ENCODE measurements at regions not wholly inside any gene's neighbourhood (a gene's known extent, or its start where the extent isn't known, plus 50 kb on each side); places are given as distances from the start of the nearest gene placed in this dataset.
"Not testable (repeated sequence)": the region's sequence is repeated elsewhere in the genome, so short reads cannot be mapped to it uniquely, and the experiment has no call there.

GRCh38 chr1:157310401-157310800 is 172.2 kb upstream of the ETV3 start:
- H3K27ac Mint-ChIP-seq, result no peak overlapping the region
- H3K27me3 Mint-ChIP-seq (ENCODE audit: low read depth), result peaks cover 4% of the 10 kb centered on the region
- H3K4me1 Mint-ChIP-seq (ENCODE audit: low read depth), result no peaks in the 10 kb centered on the region
- DNase-seq (ENCODE audit: low spot score), result no peak
- intact Hi-C loops (cut with micrococcal nuclease), result no loop called here
- H3K9me3 Mint-ChIP-seq, result no peaks in the 10 kb centered on the region
- no peaks in the 10 kb centered on the region for H3K36me3 Mint-ChIP-seq (ENCODE audit: low read depth)
- H3K4me3 Mint-ChIP-seq (ENCODE audit: low read depth), result no peak overlapping the region

DNA sequence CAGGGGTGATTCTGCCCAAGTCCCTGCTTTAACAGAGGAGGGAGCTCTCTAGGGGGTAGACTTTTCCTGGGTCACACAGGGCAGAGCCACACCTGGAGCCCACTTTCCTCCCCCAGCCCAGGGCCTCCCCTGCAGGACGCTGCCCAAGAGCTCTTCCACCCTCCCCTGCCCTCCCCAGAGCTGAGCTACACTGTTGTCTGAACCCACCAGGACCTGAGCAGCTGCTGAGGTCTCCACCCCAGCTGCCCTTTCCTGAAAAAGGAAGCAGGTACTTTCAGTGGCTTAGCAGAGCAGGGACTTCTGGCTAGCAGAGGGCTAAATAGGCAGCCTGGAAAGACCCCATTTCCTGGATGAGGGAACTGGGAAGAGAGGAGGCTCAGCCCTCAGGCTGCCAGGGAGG is 169.3 kb upstream of the ETV3 start:
- H3K27ac Mint-ChIP-seq, result no peak overlapping the region
- no peak overlapping the region for H3K4me3 Mint-ChIP-seq (ENCODE audit: low read depth)
- no peaks in the 10 kb centered on the region for H3K36me3 Mint-ChIP-seq (ENCODE audit: low read depth)
- H3K9me3 Mint-ChIP-seq, result no peaks in the 10 kb centered on the region
- H3K27me3 Mint-ChIP-seq (ENCODE audit: low read depth), result peaks cover 4% of the 10 kb centered on the region
- intact Hi-C loops (cut with micrococcal nuclease), result no loop called here
- H3K4me1 Mint-ChIP-seq (ENCODE audit: low read depth), result no peaks in the 10 kb centered on the region
- DNase-seq (ENCODE audit: low spot score), result no peak

DNA sequence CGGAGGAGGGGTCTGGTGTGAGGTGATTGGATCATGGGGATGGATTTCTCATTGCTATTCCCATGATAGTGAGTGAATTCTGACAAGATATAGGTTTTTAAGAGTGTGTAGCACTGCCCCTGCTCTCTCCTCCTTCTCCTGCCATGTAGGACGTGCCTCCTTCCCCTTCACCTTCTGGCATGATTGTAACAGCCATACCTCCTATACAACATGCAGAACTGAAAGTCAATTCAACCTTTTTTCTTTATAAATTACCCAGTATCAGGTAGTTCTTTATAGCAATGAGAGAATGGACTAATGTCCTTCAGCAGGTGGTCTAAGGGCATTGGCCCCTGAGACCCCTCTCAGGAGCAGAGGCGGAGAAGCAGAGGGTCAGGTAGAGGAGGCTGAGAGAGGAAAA is 168.7 kb upstream of the ETV3 start:
- no peaks in the 10 kb centered on the region for H3K4me1 Mint-ChIP-seq (ENCODE audit: low read depth)
- H3K27ac Mint-ChIP-seq, result no peak overlapping the region
- DNase-seq (ENCODE audit: low spot score), result no peak
- no peak overlapping the region for H3K4me3 Mint-ChIP-seq (ENCODE audit: low read depth)
- H3K27me3 Mint-ChIP-seq (ENCODE audit: low read depth), result peaks cover 4% of the 10 kb centered on the region
- H3K36me3 Mint-ChIP-seq (ENCODE audit: low read depth), result no peaks in the 10 kb centered on the region
- H3K9me3 Mint-ChIP-seq, result no peaks in the 10 kb centered on the region
- intact Hi-C loops (cut with micrococcal nuclease), result no loop called here

GRCh38 chr1:157304271-157304670 is 166.1 kb upstream of the ETV3 start:
- Mint-ChIP-seq H3K9me3 (no peaks in the 10 kb centered on the region), H3K4me1 (ENCODE audit: low read depth) (no peaks in the 10 kb centered on the region), H3K4me3 (ENCODE audit: low read depth) (no peak overlapping the region), H3K27ac (no peak overlapping the region), H3K36me3 (ENCODE audit: low read depth) (no peaks in the 10 kb centered on the region), H3K27me3 (ENCODE audit: low read depth) (peaks cover 2% of the 10 kb centered on the region)
- no peak for DNase-seq (ENCODE audit: low spot score)
- intact Hi-C loops (cut with micrococcal nuclease), result no loop called here

DNA sequence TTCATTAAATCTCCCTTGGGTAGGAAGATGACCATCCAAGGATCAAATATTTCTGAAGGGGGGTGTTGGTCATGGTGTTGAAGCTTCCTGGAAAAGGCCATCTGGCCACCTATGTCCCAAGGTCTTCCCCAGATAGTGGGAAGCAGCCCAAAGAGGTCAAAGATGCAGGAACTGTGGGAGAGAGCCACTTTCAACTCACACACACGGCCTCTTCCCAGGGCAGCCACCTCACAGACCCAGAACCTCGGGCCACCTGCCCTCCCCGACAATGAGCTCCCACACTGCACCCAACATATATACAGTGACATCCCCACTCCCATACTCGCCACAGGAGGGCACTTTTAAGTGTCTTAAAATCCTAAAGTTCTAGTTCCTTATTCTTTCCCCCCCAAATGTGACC is 164.5 kb upstream of the ETV3 start:
- intact Hi-C loops (cut with micrococcal nuclease), result no loop called here
- no peaks in the 10 kb centered on the region for H3K4me1 Mint-ChIP-seq (ENCODE audit: low read depth)
- H3K9me3 Mint-ChIP-seq, result no peaks in the 10 kb centered on the region
- H3K27ac Mint-ChIP-seq, result no peak overlapping the region
- no peaks in the 10 kb centered on the region for H3K36me3 Mint-ChIP-seq (ENCODE audit: low read depth)
- no peak for DNase-seq (ENCODE audit: low spot score)
- H3K4me3 Mint-ChIP-seq (ENCODE audit: low read depth), result no peak overlapping the region
- H3K27me3 Mint-ChIP-seq (ENCODE audit: low read depth), result peaks cover 2% of the 10 kb centered on the region

- Mint-ChIP-seq H3K4me3 (ENCODE audit: low read depth) (no peak overlapping the region), H3K36me3 (ENCODE audit: low read depth) (no peaks in the 10 kb centered on the region), H3K9me3 (no peaks in the 10 kb centered on the region), H3K4me1 (ENCODE audit: low read depth) (no peaks in the 10 kb centered on the region), H3K27me3 (ENCODE audit: low read depth) (peaks cover 4% of the 10 kb centered on the region), H3K27ac (no peak overlapping the region)
- intact Hi-C loops (cut with micrococcal nuclease), result no loop called here
- DNase-seq (ENCODE audit: low spot score), result no peak
Measured at GRCh38 chr1:157302199-157302497, 164.0 kb upstream of the ETV3 start.

DNA sequence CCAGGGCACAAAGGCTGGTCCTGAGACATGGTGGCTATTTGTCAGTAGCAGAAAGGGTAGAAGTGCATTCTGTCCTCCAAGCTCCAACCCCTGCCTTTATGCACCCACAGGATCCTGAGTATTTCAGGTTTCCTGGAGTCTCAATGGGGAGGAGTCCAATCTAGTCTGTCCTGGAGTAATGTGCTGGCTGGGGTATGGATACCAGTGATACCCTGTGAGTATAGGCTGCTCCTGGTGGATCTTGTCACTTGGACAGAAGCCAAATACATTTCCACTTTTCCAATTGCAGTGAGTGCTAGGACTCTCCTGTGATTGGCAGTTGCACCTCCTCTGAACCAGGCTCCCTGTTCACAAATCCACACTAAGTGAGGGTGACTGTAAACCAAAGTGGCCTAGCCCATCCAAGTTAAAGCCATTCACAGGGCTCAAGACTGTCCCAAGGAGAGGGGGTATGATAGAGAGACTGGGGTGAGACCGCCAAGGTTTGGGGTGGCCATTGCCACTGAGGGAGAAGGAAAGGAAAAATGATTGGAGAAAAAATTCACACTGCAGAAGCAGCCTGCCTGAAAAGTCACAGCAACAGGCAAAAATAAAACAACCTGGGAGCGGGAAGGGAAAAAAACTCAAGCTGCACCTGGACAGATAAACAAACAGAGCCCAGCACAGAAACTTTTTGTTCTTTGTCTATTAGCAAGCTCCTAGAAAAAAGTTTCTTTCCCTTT is 163.4 kb upstream of the ETV3 start:
- no peaks in the 10 kb centered on the region for H3K36me3 Mint-ChIP-seq (ENCODE audit: low read depth)
- H3K4me1 Mint-ChIP-seq (ENCODE audit: low read depth), result no peaks in the 10 kb centered on the region
- no peak for DNase-seq (ENCODE audit: low spot score)
- H3K27me3 Mint-ChIP-seq (ENCODE audit: low read depth), result peaks cover 8% of the 10 kb centered on the region
- no peak overlapping the region for H3K4me3 Mint-ChIP-seq (ENCODE audit: low read depth)
- intact Hi-C loops (cut with micrococcal nuclease), result no loop called here
- no peak overlapping the region for H3K27ac Mint-ChIP-seq
- no peaks in the 10 kb centered on the region for H3K9me3 Mint-ChIP-seq

DNA sequence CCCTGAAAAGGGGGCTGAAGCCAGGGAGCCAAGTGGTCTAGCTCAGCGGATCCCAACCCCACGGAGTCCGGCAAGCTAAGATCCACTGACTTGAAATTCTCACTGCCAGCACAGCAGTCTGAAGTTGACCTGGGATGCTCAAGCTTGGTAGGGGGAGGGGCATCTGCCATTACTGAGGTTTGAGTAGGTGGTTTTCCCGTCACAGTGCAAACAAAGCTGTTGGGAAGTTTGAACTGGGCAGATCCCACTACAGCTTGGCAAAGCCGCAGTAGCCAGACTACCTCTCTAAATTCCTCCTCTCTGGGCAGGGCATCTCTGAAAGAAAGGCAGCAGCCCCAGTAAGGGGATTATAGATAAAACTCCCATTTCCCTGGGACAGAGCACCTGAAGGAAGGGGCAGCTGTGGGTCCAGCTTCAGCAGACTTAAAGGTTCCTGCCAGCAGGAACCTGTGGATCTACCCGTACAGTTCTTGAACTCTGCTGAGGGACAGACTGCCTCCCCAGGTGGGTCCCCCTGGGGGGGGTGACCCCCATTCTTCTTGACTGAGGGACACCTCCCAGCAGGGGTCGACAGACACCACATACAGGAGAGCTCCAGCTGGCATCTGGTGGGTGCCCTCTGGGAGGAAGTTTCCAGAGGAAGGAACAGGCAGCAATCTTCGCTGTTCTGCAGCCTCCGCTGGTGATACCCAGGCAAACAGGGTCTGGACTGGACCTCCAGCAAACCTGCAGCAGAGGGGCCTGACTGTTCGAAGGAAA is 156.4 kb upstream of the ETV3 start:
- DNase-seq (ENCODE audit: low spot score); H3K9me3 Mint-ChIP-seq; H3K4me3 Mint-ChIP-seq (ENCODE audit: low read depth); H3K36me3 Mint-ChIP-seq (ENCODE audit: low read depth); intact Hi-C loops (cut with micrococcal nuclease); H3K27ac Mint-ChIP-seq; H3K4me1 Mint-ChIP-seq (ENCODE audit: low read depth): not testable (repeated sequence)
- peaks cover 24% of the 10 kb centered on the region for H3K27me3 Mint-ChIP-seq (ENCODE audit: low read depth)

GRCh38 chr1:157292809-157293564 is 154.8 kb upstream of the ETV3 start:
- Mint-ChIP-seq H3K27ac (no peak overlapping the region), H3K4me1 (ENCODE audit: low read depth) (no peaks in the 10 kb centered on the region), H3K9me3 (no peaks in the 10 kb centered on the region), H3K4me3 (ENCODE audit: low read depth) (no peak overlapping the region), H3K27me3 (ENCODE audit: low read depth) (peaks cover 22% of the 10 kb centered on the region), H3K36me3 (ENCODE audit: low read depth) (no peaks in the 10 kb centered on the region)
- no peak for DNase-seq (ENCODE audit: low spot score)
- intact Hi-C loops (cut with micrococcal nuclease), result no loop called here

GRCh38 chr1:157292302-157292701 is 154.1 kb upstream of the ETV3 start:
- H3K36me3 Mint-ChIP-seq (ENCODE audit: low read depth), result no peaks in the 10 kb centered on the region
- no peak for DNase-seq (ENCODE audit: low spot score)
- peaks cover 21% of the 10 kb centered on the region for H3K27me3 Mint-ChIP-seq (ENCODE audit: low read depth)
- no peaks in the 10 kb centered on the region for H3K9me3 Mint-ChIP-seq
- no peak overlapping the region for H3K4me3 Mint-ChIP-seq (ENCODE audit: low read depth)
- no peak overlapping the region for H3K27ac Mint-ChIP-seq
- intact Hi-C loops (cut with micrococcal nuclease), result no loop called here
- H3K4me1 Mint-ChIP-seq (ENCODE audit: low read depth), result no peaks in the 10 kb centered on the region

DNA sequence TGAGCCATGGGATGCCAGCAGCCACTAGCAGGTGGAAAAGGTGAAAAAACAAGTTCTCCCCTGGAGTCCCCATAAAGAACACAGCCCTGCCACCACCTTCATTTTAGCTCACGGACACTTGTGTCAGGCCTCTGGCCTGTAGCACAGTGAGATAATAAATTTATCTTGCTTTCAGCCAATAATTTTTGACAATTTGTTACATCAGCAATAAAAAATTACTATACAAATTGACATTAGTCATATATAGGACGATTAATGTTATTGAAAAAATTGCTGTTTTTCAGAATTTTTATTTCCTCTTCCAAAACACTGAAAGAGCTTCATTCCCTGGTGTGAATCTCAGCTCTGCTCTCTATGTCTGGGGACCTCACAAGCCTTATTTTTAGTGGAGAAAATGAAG is 152.9 kb upstream of the ETV3 start:
- H3K27me3 Mint-ChIP-seq (ENCODE audit: low read depth), result peaks cover 15% of the 10 kb centered on the region
- H3K9me3 Mint-ChIP-seq, result no peaks in the 10 kb centered on the region
- intact Hi-C loops (cut with micrococcal nuclease), result no loop called here
- H3K36me3 Mint-ChIP-seq (ENCODE audit: low read depth), result no peaks in the 10 kb centered on the region
- no peak overlapping the region for H3K4me3 Mint-ChIP-seq (ENCODE audit: low read depth)
- H3K27ac Mint-ChIP-seq, result no peak overlapping the region
- DNase-seq (ENCODE audit: low spot score), result no peak
- no peaks in the 10 kb centered on the region for H3K4me1 Mint-ChIP-seq (ENCODE audit: low read depth)

DNA sequence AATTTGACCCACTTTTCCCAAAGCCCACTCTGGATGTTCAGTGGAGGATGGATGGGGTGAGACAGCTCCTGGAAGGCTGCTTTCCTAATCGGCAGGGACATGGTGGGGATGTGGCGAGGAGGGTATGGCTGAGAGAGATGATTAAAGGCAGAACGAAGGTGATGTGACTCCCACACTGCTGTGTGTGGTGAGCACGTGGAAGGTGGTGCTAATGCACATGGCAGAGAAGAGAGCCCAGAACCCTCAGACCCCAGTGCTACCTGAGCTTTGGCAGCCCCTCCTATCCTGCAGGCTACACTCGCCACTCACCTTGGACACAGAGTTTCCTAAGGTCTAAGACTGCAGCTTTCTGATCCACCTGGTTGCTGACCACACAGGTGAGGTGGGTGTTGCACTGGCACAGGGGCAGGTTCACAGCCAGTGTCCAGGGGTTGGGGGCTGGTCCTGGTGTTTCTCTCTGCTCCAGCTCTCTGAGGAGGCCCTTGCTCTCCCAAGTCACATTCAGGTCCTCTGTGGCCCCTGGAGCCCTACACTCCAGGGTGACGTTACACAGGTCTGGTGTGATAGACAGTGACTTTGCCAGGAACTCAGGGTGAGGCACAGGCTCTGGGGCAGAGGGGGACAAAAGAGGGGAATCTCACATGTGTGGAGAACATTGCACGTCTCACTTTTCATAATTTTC is 151.4 kb upstream of the ETV3 start:
- Mint-ChIP-seq H3K27ac (no peak overlapping the region), H3K36me3 (ENCODE audit: low read depth) (no peaks in the 10 kb centered on the region), H3K9me3 (no peaks in the 10 kb centered on the region), H3K27me3 (ENCODE audit: low read depth) (peaks cover 4% of the 10 kb centered on the region), H3K4me1 (ENCODE audit: low read depth) (no peaks in the 10 kb centered on the region), H3K4me3 (ENCODE audit: low read depth) (no peak overlapping the region)
- intact Hi-C loops (cut with micrococcal nuclease), result no loop called here
- no peak for DNase-seq (ENCODE audit: low spot score)

GRCh38 chr1:157288996-157289395 is 150.8 kb upstream of the ETV3 start:
- DNase-seq (ENCODE audit: low spot score), result no peak
- no peak overlapping the region for H3K4me3 Mint-ChIP-seq (ENCODE audit: low read depth)
- peaks cover 4% of the 10 kb centered on the region for H3K27me3 Mint-ChIP-seq (ENCODE audit: low read depth)
- H3K27ac Mint-ChIP-seq, result no peak overlapping the region
- H3K4me1 Mint-ChIP-seq (ENCODE audit: low read depth), result no peaks in the 10 kb centered on the region
- H3K9me3 Mint-ChIP-seq, result no peaks in the 10 kb centered on the region
- intact Hi-C loops (cut with micrococcal nuclease), result no loop called here
- H3K36me3 Mint-ChIP-seq (ENCODE audit: low read depth), result no peaks in the 10 kb centered on the region

Measured in activated T-helper 2 cell treated with anti-CD3 and anti-CD28 coated beads, Interferon-gamma antibody, Interleukin-2, Interleukin-4, amounts not matched to agents 10 μg/mL and 5 μg/mL and 100 μg/mL, durations not matched to agents 14 hours and 24 hours and 36 hours (primary cell).